SHP77 treated with DMSO at 0.1 percent for 48 hours (cell line): ENCODE measurements at regions not wholly inside any gene's neighbourhood (a gene's known extent, or its start where the extent isn't known, plus 50 kb on each side); places are given as distances from the start of the nearest gene placed in this dataset.

ENCODE experiments used
- DNase-seq: peaks from one replicate; lab custom pipeline; 2025; lab: John Stamatoyannopoulos, UW

GRCh38 chr6:110033101-110033500 is 55.0 kb downstream of the GPR6 start:
- no peak for DNase-seq

DNA sequence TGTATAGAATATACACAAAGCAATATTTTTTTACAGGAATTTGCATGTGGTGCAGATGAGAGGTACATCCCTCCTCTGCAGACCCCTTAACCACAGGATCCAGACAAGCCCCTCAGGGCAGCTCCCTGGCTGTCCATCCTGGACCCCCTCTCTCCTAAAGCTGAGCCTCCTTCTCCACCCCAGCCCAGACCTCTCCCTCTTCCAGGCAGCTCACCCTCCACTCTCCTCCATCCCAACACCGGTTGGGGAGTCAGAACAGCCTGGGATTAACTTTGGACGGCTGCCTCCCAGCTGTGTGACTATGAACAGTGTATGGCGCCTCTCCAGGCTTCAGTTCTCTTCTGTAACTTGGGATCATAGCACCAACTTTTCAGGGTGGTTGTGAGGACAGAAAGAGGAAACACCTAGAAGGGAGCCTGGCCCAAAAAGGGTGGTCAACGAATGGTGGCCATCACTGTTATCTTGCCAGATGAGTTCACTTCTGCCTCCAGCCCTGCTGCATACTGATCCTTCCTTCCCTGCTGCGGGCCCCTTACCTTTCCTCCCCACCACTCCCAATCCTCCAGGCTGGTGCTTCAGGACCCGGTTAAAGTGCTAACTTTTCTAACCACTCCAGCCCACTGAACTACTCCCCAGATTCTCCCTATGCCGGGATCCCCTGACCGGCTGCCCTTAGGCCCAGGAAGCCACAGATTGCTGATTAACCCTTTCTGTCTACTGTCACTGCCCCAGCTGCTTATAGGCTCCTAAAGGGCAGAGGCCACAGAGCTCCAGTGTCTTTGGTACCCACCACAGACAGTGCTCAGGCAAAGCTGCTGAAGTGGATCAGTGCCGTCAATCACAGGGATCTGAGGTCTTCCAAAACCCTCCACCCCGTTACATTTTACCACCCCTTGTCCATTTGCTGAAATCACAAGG is 55.9 kb downstream of the GPR6 start:
- no peak for DNase-seq

GRCh38 chr6:110034667-110035036 is 56.5 kb downstream of the GPR6 start:
- DNase-seq: no peak

DNA sequence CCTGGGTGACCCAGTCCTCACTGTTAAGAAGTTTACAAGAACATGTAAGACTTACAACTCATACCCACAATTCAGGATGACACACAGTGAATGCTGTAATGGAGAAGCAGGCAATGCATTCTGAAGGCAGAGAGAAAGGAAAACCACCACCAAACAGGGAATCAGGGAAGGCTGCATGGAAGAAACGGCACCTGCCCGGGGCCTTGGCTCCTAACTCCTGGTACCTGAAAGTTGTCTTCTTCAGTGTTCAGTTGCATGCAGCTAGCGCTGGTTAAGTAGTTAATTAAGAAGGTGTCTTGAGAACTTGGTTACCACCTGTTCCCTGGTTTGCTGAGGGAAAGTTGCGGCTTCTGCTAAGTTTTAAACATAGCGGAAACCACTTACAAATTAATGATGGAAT is 57.2 kb downstream of the GPR6 start:
- DNase-seq: no peak

GRCh38 chr6:110036408-110037302 is 58.5 kb downstream of the GPR6 start:
- no peak for DNase-seq

GRCh38 chr6:110037726-110038295 is 59.7 kb downstream of the GPR6 start:
- no peak for DNase-seq

GRCh38 chr6:110039364-110039980 is 61.4 kb downstream of the GPR6 start:
- DNase-seq: peak; percentile 78

DNA sequence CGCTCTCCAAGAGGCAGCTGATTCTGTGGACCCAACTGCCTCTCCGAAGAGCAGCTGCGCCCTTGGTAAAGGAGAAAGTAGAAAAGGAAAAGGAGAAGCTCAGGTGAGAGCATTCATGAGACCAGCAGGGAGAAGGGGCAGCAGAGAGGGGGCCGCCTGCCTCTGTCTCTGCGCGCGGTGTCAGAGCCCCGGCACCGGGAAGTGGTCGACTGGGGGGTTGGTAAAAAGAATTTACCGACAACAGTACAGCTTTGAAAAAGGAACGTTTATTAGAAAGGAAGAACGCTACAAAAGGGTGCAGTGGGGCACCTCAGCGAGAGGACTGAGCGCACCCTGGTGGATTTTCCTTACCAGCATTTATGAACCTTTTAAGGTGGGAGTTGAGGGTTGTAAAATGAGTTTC is 61.9 kb downstream of the GPR6 start:
- DNase-seq: peak; percentile 71

DNA sequence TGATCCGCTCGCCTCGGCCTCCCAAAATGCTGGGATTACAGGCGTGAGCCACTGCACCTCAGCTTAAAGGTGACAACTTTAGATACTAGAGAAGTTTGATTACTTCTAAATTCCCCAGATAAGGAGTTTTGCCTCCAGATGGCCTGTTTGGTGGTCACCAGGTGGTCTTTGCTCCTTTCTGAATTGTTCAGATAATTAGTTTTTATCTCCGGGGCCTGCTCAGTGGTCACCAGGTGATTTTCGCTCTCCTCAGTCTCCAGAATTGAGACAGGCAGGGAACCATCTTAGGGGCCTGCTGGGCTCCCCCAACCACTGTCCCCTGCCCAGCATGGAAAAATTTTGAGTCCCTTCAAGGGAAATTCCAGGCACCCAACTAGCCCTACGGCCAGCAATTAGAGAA is 62.6 kb downstream of the GPR6 start:
- no peak for DNase-seq

- DNase-seq: no peak
Measured at GRCh38 chr6:110041126-110041525, 63.0 kb downstream of the GPR6 start.

DNA sequence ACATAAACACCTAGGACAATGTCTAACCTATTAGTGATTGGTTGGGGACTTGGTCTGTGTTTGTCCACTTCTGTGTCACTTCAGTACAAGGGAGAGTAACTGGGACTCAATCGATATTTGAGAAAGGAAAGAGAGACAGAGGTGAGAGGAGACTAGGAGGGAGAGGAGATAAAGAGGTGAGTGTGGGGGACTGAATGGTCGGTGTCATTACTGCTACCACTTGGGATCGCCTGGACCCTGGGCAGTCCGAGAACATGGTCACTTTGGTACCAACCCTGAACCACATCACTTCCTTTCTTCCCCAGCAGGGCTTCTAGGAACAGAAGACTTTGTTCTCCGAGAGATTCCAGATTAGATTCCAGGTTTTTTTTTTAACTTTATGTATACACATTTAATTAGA is 63.7 kb downstream of the GPR6 start:
- DNase-seq: no peak

DNA sequence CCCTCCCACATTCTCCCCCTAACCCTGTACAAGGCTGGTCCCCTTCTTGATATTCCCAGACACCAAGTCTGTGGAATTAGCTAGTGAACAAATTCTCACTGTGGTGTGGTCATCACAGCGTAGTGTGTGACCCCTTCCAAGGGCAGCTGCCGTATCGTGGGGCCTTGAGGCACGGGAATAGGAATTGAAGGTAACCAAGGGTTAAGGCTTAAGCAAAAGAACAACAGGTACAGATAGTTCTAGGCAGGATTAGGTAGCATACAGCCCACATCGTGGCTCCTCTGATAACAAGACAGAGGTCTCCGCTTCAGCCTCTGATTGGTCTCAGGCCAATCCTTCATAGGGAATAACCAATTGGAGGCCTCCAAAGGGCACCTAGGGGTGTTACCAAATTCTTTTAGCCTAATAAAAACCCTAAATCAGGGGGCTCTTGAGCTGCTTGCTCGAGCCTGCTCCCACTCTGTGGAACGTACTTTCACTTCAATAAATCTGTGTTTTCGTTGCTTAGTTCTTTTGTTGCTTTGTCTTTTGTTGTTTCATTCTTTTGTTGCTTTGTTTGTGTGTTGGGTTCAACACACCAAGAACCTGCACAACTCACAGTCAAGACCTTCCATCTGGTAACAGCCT is 64.7 kb downstream of the GPR6 start:
- DNase-seq: no peak

- DNase-seq: no peak
Measured at GRCh38 chr6:110043366-110043994, 65.4 kb downstream of the GPR6 start.

DNA sequence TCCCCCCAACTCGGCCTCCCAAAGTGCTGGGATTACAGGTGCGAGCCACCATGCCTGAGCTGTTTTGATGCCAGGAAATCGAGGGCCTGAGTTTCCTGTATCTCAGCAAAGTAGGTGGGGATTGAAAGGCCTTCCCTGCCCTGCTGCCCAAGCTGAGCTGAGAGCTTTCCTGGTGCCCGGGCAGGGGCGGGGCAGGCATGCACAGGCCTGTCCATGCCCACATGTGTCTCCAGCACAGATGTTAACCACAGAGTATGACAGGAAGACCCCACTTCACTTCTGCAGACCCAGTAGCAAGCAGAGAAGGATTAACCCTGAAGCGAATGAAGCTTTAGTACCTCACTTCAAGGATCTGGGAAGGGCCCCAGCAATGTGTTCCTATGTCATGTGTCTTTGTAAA is 66.0 kb downstream of the GPR6 start:
- DNase-seq: no peak

GRCh38 chr6:110044622-110045021 is 66.5 kb downstream of the GPR6 start:
- no peak for DNase-seq

GRCh38 chr6:110048221-110048875 is 70.2 kb downstream of the GPR6 start:
- DNase-seq: no peak

GRCh38 chr6:110049696-110050439 is 71.8 kb downstream of the GPR6 start:
- no peak for DNase-seq
